RWPE2 (cell line): ENCODE measurements at regions not wholly inside any gene's neighbourhood (a gene's known extent, or its start where the extent isn't known, plus 50 kb on each side); places are given as distances from the start of the nearest gene placed in this dataset.

Experiments used
- ATAC-seq: fragments of 200-7000 bp; cut with Tn5 transposase; 3 replicates; pipeline ENCODE4 v1.9.1; 2021; ENCODE audit warnings: low read depth
- DNase-seq: peaks from one replicate; pipeline ENCODE4 v3.0.0-alpha.2; 2020; ENCODE audit warnings: low spot score
- H3K27ac ChIP-seq: fragments of 450-650 bp; 2 replicates; pipeline ENCODE4 v1.5.1; 2017; ENCODE audit warnings: mild to moderate bottlenecking; ENCODE audit not compliant: poor library complexity, severe bottlenecking
- H3K27me3 ChIP-seq: fragments of 250-450 bp; sonication (Bioruptor Pico); 2 replicates; pipeline ENCODE4 v1.5.1; 2021; ENCODE audit warnings: mild to moderate bottlenecking, moderate library complexity; ENCODE audit not compliant: insufficient read depth, poor library complexity, severe bottlenecking
- H3K36me3 ChIP-seq: fragments of 250-450 bp; sonication (Bioruptor Pico); 2 replicates; pipeline ENCODE4 v1.5.1; 2020; ENCODE audit warnings: low read depth, mild to moderate bottlenecking, moderate library complexity
- H3K4me1 ChIP-seq: fragments of 250-450 bp; sonication (Bioruptor Pico); 2 replicates; pipeline ENCODE4 v1.5.1; 2021; ENCODE audit warnings: mild to moderate bottlenecking, moderate library complexity; ENCODE audit not compliant: insufficient read depth, poor library complexity, severe bottlenecking
- H3K4me3 ChIP-seq: fragments of 250-450 bp; sonication (Bioruptor Pico); 2 replicates; pipeline ENCODE4 v1.5.1; 2021; ENCODE audit warnings: mild to moderate bottlenecking, moderate library complexity; ENCODE audit not compliant: severe bottlenecking
- H3K9me3 ChIP-seq: fragments of 250-450 bp; sonication (Bioruptor Pico); 2 replicates; pipeline ENCODE4 v1.5.1; 2021; ENCODE audit warnings: mild to moderate bottlenecking, moderate library complexity; ENCODE audit not compliant: severe bottlenecking
- CTCF ChIP-seq: fragments of 450-650 bp; IDR thresholded peaks from one replicate; pipeline ENCODE4 v1.5.1; 2017; ENCODE audit warnings: mild to moderate bottlenecking, moderate library complexity; ENCODE audit not compliant: poor library complexity, severe bottlenecking

- DNase-seq (no peak), ATAC-seq (no peak)
- Histone ChIP-seq H3K27ac (no peak overlapping the region), H3K36me3 (no peaks in the 10 kb centered on the region), H3K27me3 (no peaks in the 10 kb centered on the region), H3K9me3 (no peaks in the 10 kb centered on the region), H3K4me3 (no peak overlapping the region), H3K4me1 (no peaks in the 10 kb centered on the region)
- no peak for TF ChIP-seq CTCF
Observed at GRCh38 chr5:107296572-107296971, 374.2 kb downstream of the EFNA5 start.

- ATAC-seq, result no peak
- H3K4me1 ChIP-seq, result no peaks in the 10 kb centered on the region
- H3K27me3 ChIP-seq, result no peaks in the 10 kb centered on the region
- no peaks in the 10 kb centered on the region for H3K36me3 ChIP-seq
- H3K9me3 ChIP-seq, result no peaks in the 10 kb centered on the region
- no peak overlapping the region for H3K27ac ChIP-seq
- TF ChIP-seq CTCF, result no peak
- no peak overlapping the region for H3K4me3 ChIP-seq
- no peak for DNase-seq
Observed at GRCh38 chr5:107295914-107296313, 374.8 kb downstream of the EFNA5 start.

- DNase-seq (no peak), ATAC-seq (no peak)
- TF ChIP-seq CTCF, result no peak
Observed at GRCh38 chr5:107294669-107295068, 376.1 kb downstream of the EFNA5 start.

GRCh38 chr5:107294211-107294550, 376.6 kb downstream of the EFNA5 start:
- H3K4me3 ChIP-seq, result no peak overlapping the region
- ATAC-seq (no peak), DNase-seq (no peak)
- no peak for TF ChIP-seq CTCF
- H3K36me3 ChIP-seq, result no peaks in the 10 kb centered on the region
- H3K4me1 ChIP-seq, result no peaks in the 10 kb centered on the region
- no peak overlapping the region for H3K27ac ChIP-seq
- H3K9me3 ChIP-seq, result no peaks in the 10 kb centered on the region
- no peaks in the 10 kb centered on the region for H3K27me3 ChIP-seq

More at GRCh38 chr5:107294669-107295068, 376.1 kb downstream of the EFNA5 start:
- Histone ChIP-seq H3K9me3 (no peaks in the 10 kb centered on the region), H3K27ac (no peak overlapping the region), H3K27me3 (no peaks in the 10 kb centered on the region), H3K36me3 (no peaks in the 10 kb centered on the region), H3K4me1 (no peaks in the 10 kb centered on the region), H3K4me3 (no peak overlapping the region)

- no peak for TF ChIP-seq CTCF
- ATAC-seq, result no peak
- H3K27ac ChIP-seq, result no peak overlapping the region
Observed at GRCh38 chr5:107293541-107294210, 377.1 kb downstream of the EFNA5 start.

More at GRCh38 chr5:107293541-107294210, 377.1 kb downstream of the EFNA5 start:
- Histone ChIP-seq H3K9me3 (no peaks in the 10 kb centered on the region), H3K36me3 (no peaks in the 10 kb centered on the region), H3K4me1 (no peaks in the 10 kb centered on the region), H3K4me3 (no peak overlapping the region), H3K27me3 (no peaks in the 10 kb centered on the region)
- DNase-seq, result no peak
